Caco-2 (cell line): ENCODE measurements at regions not wholly inside any gene's neighbourhood (a gene's known extent, or its start where the extent isn't known, plus 50 kb on each side); places are given as distances from the start of the nearest gene placed in this dataset.
"Not testable (repeated sequence)": the region's sequence is repeated elsewhere in the genome, so short reads cannot be mapped to it uniquely, and the experiment has no call there.

ENCODE experiments used
- BruUV-seq: library from RNA; stranded (reverse); fragments of 400-500 nt; replicated peaks from 2 replicates; lab custom pipeline; 2021; lab: Mats Ljungman, UMichigan
- CTCF ChIA-PET: fragments of 300-600 bp; sonication (Branson Sonifier 250); formaldehyde crosslinking; loops from one replicate; lab custom pipeline; 2022; ENCODE audit warnings: antibody characterized with exemption; lab: Charles Lee
- POLR2A ChIA-PET: fragments of 300-600 bp; sonication (Branson Sonifier 250); formaldehyde crosslinking; loops from one replicate; lab custom pipeline; 2022; ENCODE audit warnings: antibody characterized with exemption; lab: Charles Lee
- DNase-seq, 2 experiments: peaks; one replicate each; pipeline versions ENCODE4 v3.0.0 to v3.0.0-alpha.2; 2020 to 2022
- H3K27me3 ChIP-seq: replicated peaks from 2 replicates; pipeline ENCODE4 v1.6.0; 2011; ENCODE audit warnings: low read length; ENCODE audit not compliant: control insufficient read depth, insufficient read depth
- H3K36me3 ChIP-seq: 2 replicates; pipeline ENCODE4 v1.5.1; 2011; ENCODE audit warnings: low read length; ENCODE audit not compliant: control insufficient read depth, insufficient read depth
- H3K4me1 ChIP-seq: fragments of 250-450 bp; sonication (Bioruptor Pico); 2 replicates; pipeline ENCODE4 v1.5.1; 2020; ENCODE audit warnings: mild to moderate bottlenecking
- H3K4me3 ChIP-seq: 2 replicates; pipeline ENCODE4 v1.5.1; 2011; ENCODE audit warnings: low read depth, mild to moderate bottlenecking, control low read depth, low read length
- H3K9me3 ChIP-seq: fragments of 250-450 bp; sonication (Bioruptor Pico); 2 replicates; pipeline ENCODE4 v1.5.1; 2020; ENCODE audit warnings: mild to moderate bottlenecking, moderate library complexity
- H3K27ac Mint-ChIP-seq: one replicate; pipeline ENCODE4 v1.8.0; 2022; ENCODE audit warnings: mixed read lengths; ENCODE audit not compliant: unreplicated experiment
- H3K27me3 Mint-ChIP-seq: one replicate; pipeline ENCODE4 v1.8.0; 2022; ENCODE audit warnings: mixed read lengths; ENCODE audit not compliant: insufficient read depth, unreplicated experiment
- H3K36me3 Mint-ChIP-seq: one replicate; pipeline ENCODE4 v1.8.0; 2022; ENCODE audit warnings: mild to moderate bottlenecking, mixed read lengths; ENCODE audit not compliant: insufficient read depth, unreplicated experiment
- H3K4me1 Mint-ChIP-seq: one replicate; pipeline ENCODE4 v1.8.0; 2022; ENCODE audit warnings: low read depth, mixed read lengths; ENCODE audit not compliant: unreplicated experiment
- H3K4me3 Mint-ChIP-seq: one replicate; pipeline ENCODE4 v1.8.0; 2022; ENCODE audit warnings: mild to moderate bottlenecking, moderate library complexity, mixed read lengths; ENCODE audit not compliant: unreplicated experiment
- H3K9me3 Mint-ChIP-seq: one replicate; pipeline ENCODE4 v1.8.0; 2022; ENCODE audit warnings: mixed read lengths; ENCODE audit not compliant: unreplicated experiment
- intact Hi-C: fragments of 100-400 bp; cut with micrococcal nuclease; formaldehyde crosslinking; loops from one replicate; pipeline ENCODE4 v1.10.0; 2022; ENCODE audit not compliant: unreplicated experiment
- TF ChIP-seq, protein P1 (sequence below), 2 experiments: fragments of 200-600 bp in 1 of 2; IDR thresholded peaks; 1 replicate in 1 of 2; 2 replicates in 1 of 2; pipeline versions ENCODE4 v1.5.1 to v1.8.0; 2011 to 2022; ENCODE audit warnings: antibody characterized with exemption in 1 of 2, control low read depth in 1 of 2, inconsistent platforms in 1 of 2, low read depth in 1 of 2, low read length in 1 of 2, mild to moderate bottlenecking in 1 of 2, moderate library complexity in 1 of 2; ENCODE audit not compliant: insufficient read depth in 1 of 2, severe bottlenecking in 1 of 2, unreplicated experiment in 1 of 2

GRCh38 chr2:16067037-16067406 lies 126.7 kb downstream of the MYCN start:
- no peak overlapping the region for H3K27ac Mint-ChIP-seq
- H3K36me3 ChIP-seq: no peaks in the 10 kb centered on the region
- BruUV-seq: no TSS peak
- intact Hi-C loops: loop anchor here (5.0 kb wide), 1 partner anchor 80 kb away; no protein-coding TSS in a partner anchor
- peaks cover 45% of the 10 kb centered on the region for H3K4me1 ChIP-seq
- H3K36me3 Mint-ChIP-seq: no peaks in the 10 kb centered on the region
- no peaks in the 10 kb centered on the region for H3K27me3 Mint-ChIP-seq
- POLR2A ChIA-PET: no interaction called here
- H3K9me3 ChIP-seq: peaks cover 25% of the 10 kb centered on the region
- no peak for DNase-seq
- TF ChIP-seq, protein P1, sequence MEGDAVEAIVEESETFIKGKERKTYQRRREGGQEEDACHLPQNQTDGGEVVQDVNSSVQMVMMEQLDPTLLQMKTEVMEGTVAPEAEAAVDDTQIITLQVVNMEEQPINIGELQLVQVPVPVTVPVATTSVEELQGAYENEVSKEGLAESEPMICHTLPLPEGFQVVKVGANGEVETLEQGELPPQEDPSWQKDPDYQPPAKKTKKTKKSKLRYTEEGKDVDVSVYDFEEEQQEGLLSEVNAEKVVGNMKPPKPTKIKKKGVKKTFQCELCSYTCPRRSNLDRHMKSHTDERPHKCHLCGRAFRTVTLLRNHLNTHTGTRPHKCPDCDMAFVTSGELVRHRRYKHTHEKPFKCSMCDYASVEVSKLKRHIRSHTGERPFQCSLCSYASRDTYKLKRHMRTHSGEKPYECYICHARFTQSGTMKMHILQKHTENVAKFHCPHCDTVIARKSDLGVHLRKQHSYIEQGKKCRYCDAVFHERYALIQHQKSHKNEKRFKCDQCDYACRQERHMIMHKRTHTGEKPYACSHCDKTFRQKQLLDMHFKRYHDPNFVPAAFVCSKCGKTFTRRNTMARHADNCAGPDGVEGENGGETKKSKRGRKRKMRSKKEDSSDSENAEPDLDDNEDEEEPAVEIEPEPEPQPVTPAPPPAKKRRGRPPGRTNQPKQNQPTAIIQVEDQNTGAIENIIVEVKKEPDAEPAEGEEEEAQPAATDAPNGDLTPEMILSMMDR (IDR thresholded peaks at IDR 0.05; ENCODE audit: insufficient read depth in 1 of 2, low read depth in 1 of 2, low read length in 1 of 2, severe bottlenecking in 1 of 2, unreplicated experiment in 1 of 2): no peak
- H3K4me1 Mint-ChIP-seq: peaks cover 34% of the 10 kb centered on the region
- no peak overlapping the region for H3K4me3 ChIP-seq
- H3K4me3 Mint-ChIP-seq: no peak overlapping the region
- H3K27me3 ChIP-seq: no peaks in the 10 kb centered on the region
- peaks cover 34% of the 10 kb centered on the region for H3K9me3 Mint-ChIP-seq
- CTCF ChIA-PET: no interaction called here

GRCh38 chr2:16066261-16067036 lies 126.1 kb downstream of the MYCN start:
- no peaks in the 10 kb centered on the region for H3K27me3 Mint-ChIP-seq
- CTCF ChIA-PET: no interaction called here
- Histone ChIP-seq H3K27me3 (no peaks in the 10 kb centered on the region), H3K36me3 (no peaks in the 10 kb centered on the region), H3K9me3 (peaks cover 25% of the 10 kb centered on the region), H3K4me1 (peaks cover 45% of the 10 kb centered on the region), H3K4me3 (no peak overlapping the region)
- H3K27ac Mint-ChIP-seq: no peak overlapping the region
- POLR2A ChIA-PET: no interaction called here
- H3K36me3 Mint-ChIP-seq: no peaks in the 10 kb centered on the region
- intact Hi-C loops: loop anchor here (5.0 kb wide), 1 partner anchor 79 kb away; no protein-coding TSS in a partner anchor
- no TSS peak for BruUV-seq
- H3K4me3 Mint-ChIP-seq: no peak overlapping the region
- peaks cover 34% of the 10 kb centered on the region for H3K4me1 Mint-ChIP-seq
- TF ChIP-seq, protein P1 (IDR thresholded peaks at IDR 0.05; ENCODE audit: insufficient read depth in 1 of 2, low read depth in 1 of 2, low read length in 1 of 2, severe bottlenecking in 1 of 2, unreplicated experiment in 1 of 2): no peak
- peaks cover 36% of the 10 kb centered on the region for H3K9me3 Mint-ChIP-seq
- no peak for DNase-seq

- H3K27me3 Mint-ChIP-seq, H3K27ac Mint-ChIP-seq, POLR2A ChIA-PET, H3K27me3 ChIP-seq, BruUV-seq, H3K36me3 Mint-ChIP-seq, CTCF ChIA-PET, H3K4me3 ChIP-seq, H3K36me3 ChIP-seq, DNase-seq, H3K4me3 Mint-ChIP-seq: not testable (repeated sequence)
- Mint-ChIP-seq H3K9me3 (peaks cover 36% of the 10 kb centered on the region), H3K4me1 (peaks cover 29% of the 10 kb centered on the region)
- Histone ChIP-seq H3K4me1 (peaks cover 36% of the 10 kb centered on the region), H3K9me3 (peaks cover 25% of the 10 kb centered on the region)
- intact Hi-C loops: loop anchor here (5.0 kb wide), 1 partner anchor 78 kb away; no protein-coding TSS in a partner anchor
These were observed 125.1 kb downstream of the MYCN start for GRCh38 chr2:16065272-16066069.
